Endothelial cell of umbilical vein (primary cell): ENCODE measurements at regions not wholly inside any gene's neighbourhood (a gene's known extent, or its start where the extent isn't known, plus 50 kb on each side); places are given as distances from the start of the nearest gene placed in this dataset.

Experiments
- BruUV-seq: library from RNA; stranded (reverse); fragments of 400-500 nt; replicated peaks from 2 replicates; lab custom pipeline; 2021; lab: Mats Ljungman, UMichigan
- CTCF ChIA-PET: fragments of 300-600, 350-600 bp; sonication (Branson Sonifier 250); formaldehyde crosslinking; loops from one replicate; lab custom pipeline; 2021; ENCODE audit warnings: antibody characterized with exemption, inconsistent platforms; lab: Charles Lee
- POLR2A ChIA-PET: fragments of 300-600, 350-600 bp; sonication (Branson Sonifier 250); formaldehyde crosslinking; loops from one replicate; lab custom pipeline; 2021; ENCODE audit warnings: antibody characterized with exemption, inconsistent platforms; lab: Charles Lee
- DNase-seq: peaks from one replicate; pipeline ENCODE4 v3.0.0-alpha.2; 2011; ENCODE audit warnings: low read depth, low spot score
- FAIRE-seq: peaks from 2 replicates; lab custom pipeline; 2011; peaks lifted over from hg19 to GRCh38; lab: Jason Lieb, UNC
- H2AFZ ChIP-seq: 2 replicates; pipeline ENCODE4 v1.6.0; 2012; ENCODE audit warnings: low read depth, low read length, control low read depth, inconsistent platforms
- H3K27ac ChIP-seq: 2 replicates; pipeline ENCODE4 v1.5.1; 2011; ENCODE audit warnings: low read depth, mild to moderate bottlenecking, control low read depth, low read length, moderate library complexity; ENCODE audit not compliant: insufficient read depth
- H3K27me3 ChIP-seq, 2 experiments: 2 replicates each; pipeline versions ENCODE4 v1.6.0 to v1.6.1; 2011; ENCODE audit warnings: low read length in 2 of 2, mixed read lengths in 1 of 2; ENCODE audit not compliant: control insufficient read depth in 2 of 2, insufficient read depth in 2 of 2
- H3K36me3 ChIP-seq, 2 experiments: 2 replicates in 1 of 2; 3 replicates in 1 of 2; pipeline ENCODE4 v1.5.1; 2011; ENCODE audit warnings: low read length in 2 of 2, mild to moderate bottlenecking in 1 of 2, moderate library complexity in 1 of 2; ENCODE audit not compliant: control insufficient read depth in 2 of 2, insufficient read depth in 2 of 2; ENCODE audit errors: extremely low read depth in 1 of 2
- H3K4me1 ChIP-seq: 3 replicates; pipeline ENCODE4 v1.5.1; 2011; ENCODE audit warnings: mild to moderate bottlenecking, low read length; ENCODE audit not compliant: control insufficient read depth, insufficient read depth; ENCODE audit errors: extremely low read depth
- H3K4me2 ChIP-seq: 2 replicates; pipeline ENCODE4 v1.6.1; 2011; ENCODE audit warnings: low read length, control low read depth, mixed read lengths; ENCODE audit not compliant: insufficient read depth
- H3K4me3 ChIP-seq, 3 experiments: fragments of 200-600 bp in 1 of 3; sonication (generic), shearing (Covaris generic) in 1 of 3; replicated peaks in 1 of 3; 2 replicates each; pipeline ENCODE4 v1.5.1; 2011 to 2016; ENCODE audit warnings: control low read depth in 3 of 3, low read length in 3 of 3, mild to moderate bottlenecking in 2 of 3, inconsistent platforms in 1 of 3, low read depth in 1 of 3, moderate library complexity in 1 of 3; ENCODE audit not compliant: insufficient read depth in 1 of 3
- H3K79me2 ChIP-seq: 2 replicates; pipeline ENCODE4 v1.6.0; 2012; ENCODE audit warnings: low read length, inconsistent platforms; ENCODE audit not compliant: control insufficient read depth, insufficient read depth
- H3K9ac ChIP-seq: replicated peaks from 2 replicates; pipeline ENCODE3; 2011; ENCODE audit warnings: low read length, control low read depth; ENCODE audit not compliant: insufficient read depth; ENCODE audit errors: extremely low read depth
- H3K9me1 ChIP-seq: replicated peaks from 3 replicates; pipeline ENCODE4 v1.6.0; 2011; ENCODE audit warnings: mild to moderate bottlenecking, low read length; ENCODE audit not compliant: control insufficient read depth, insufficient read depth; ENCODE audit errors: extremely low read depth
- H3K9me3 ChIP-seq: replicated peaks from 2 replicates; pipeline ENCODE4 v1.5.1; 2012; ENCODE audit warnings: low read length, inconsistent platforms; ENCODE audit not compliant: control insufficient read depth, insufficient read depth
- H4K20me1 ChIP-seq: replicated peaks from 2 replicates; pipeline ENCODE3; 2011; ENCODE audit warnings: mild to moderate bottlenecking, low read length; ENCODE audit not compliant: control insufficient read depth, insufficient read depth; ENCODE audit errors: extremely low read depth
- EZH2 ChIP-seq: IDR thresholded peaks from 2 replicates; pipeline ENCODE4 v1.6.1; 2012; ENCODE audit warnings: borderline replicate concordance, low read depth, mild to moderate bottlenecking, moderate library complexity, low read length, inconsistent platforms; ENCODE audit not compliant: severe bottlenecking
- FOS ChIP-seq: IDR thresholded peaks from 2 replicates; pipeline ENCODE4 v1.6.1; 2011; ENCODE audit warnings: mild to moderate bottlenecking, low read length, moderate library complexity, borderline replicate concordance; ENCODE audit not compliant: insufficient read depth
- GATA2 ChIP-seq: IDR thresholded peaks from 2 replicates; pipeline ENCODE4 v1.7.0; 2011; ENCODE audit warnings: low read depth, mild to moderate bottlenecking, moderate library complexity, mixed read lengths, low read length; ENCODE audit not compliant: insufficient read length, insufficient read depth
- JUN ChIP-seq: IDR thresholded peaks from 2 replicates; pipeline ENCODE4 v1.6.1; 2011; ENCODE audit warnings: borderline replicate concordance, low read depth; ENCODE audit not compliant: insufficient read length, insufficient read depth
- MAX ChIP-seq: IDR thresholded peaks from 2 replicates; pipeline ENCODE4 v1.6.1; 2011; ENCODE audit not compliant: insufficient read depth, insufficient read length
- MYC ChIP-seq: IDR thresholded peaks from one replicate; pipeline ENCODE4 v1.6.1; 2011; ENCODE audit warnings: mild to moderate bottlenecking, low read depth, low read length
- POLR2A ChIP-seq: IDR thresholded peaks from 2 replicates; pipeline ENCODE4 v1.6.1; 2012; ENCODE audit warnings: low read depth, mild to moderate bottlenecking, control low read depth, low read length
- POLR2AphosphoS5 ChIP-seq: IDR thresholded peaks from 2 replicates; pipeline ENCODE4 v1.6.1; 2012; ENCODE audit warnings: low read depth, mild to moderate bottlenecking, control low read depth, low read length, moderate library complexity; ENCODE audit not compliant: insufficient read depth
- dilution Hi-C: fragments of 300-500 bp; cut with MboI; formaldehyde crosslinking; loops from one replicate; pipeline ENCODE4 v1.15.0; 2019; ENCODE audit warnings: low sequenced_read_pairs; ENCODE audit not compliant: extremely low pct_ligation_motif_present
- intact Hi-C: fragments of 100-400 bp; cut with micrococcal nuclease; formaldehyde crosslinking; loops from one replicate; pipeline ENCODE4 v1.10.0; 2022
- TF ChIP-seq, protein P1 (sequence below), 2 donors: IDR thresholded peaks; 1 replicate in 1 of 2; 2 replicates in 1 of 2; pipeline ENCODE4 v1.5.1; 2011; ENCODE audit warnings: low read length in 2 of 2, mild to moderate bottlenecking in 2 of 2, moderate library complexity in 2 of 2, control low read depth in 1 of 2, inconsistent platforms in 1 of 2, low read depth in 1 of 2; ENCODE audit not compliant: insufficient read depth in 1 of 2; ENCODE audit errors: extremely low read depth in 1 of 2

GRCh38 chr1:64398936-64399335 is 71.0 kb upstream of the CACHD1 start:
- Histone ChIP-seq H3K9me3 (no peaks in the 10 kb centered on the region), H4K20me1 (no peaks in the 10 kb centered on the region), H3K4me3 (no peak overlapping the region), H3K79me2 (no peaks in the 10 kb centered on the region), H3K27me3 (peaks cover 0 to 3% of the 10 kb centered on the region in 2 experiments), H2AFZ (no peak overlapping the region), H3K9me1 (no peaks in the 10 kb centered on the region), H3K36me3 (no peaks in the 10 kb centered on the region), H3K4me1 (no peaks in the 10 kb centered on the region), H3K9ac (no peak overlapping the region), H3K4me2 (no peak overlapping the region), H3K27ac (no peak overlapping the region)
- ChIA-PET CTCF (interaction anchor here (1.3 kb wide), 1 partner anchor 13 kb away, joined by 3 read pairs; no protein-coding TSS in a partner anchor), POLR2A (no interaction called here)
- intact Hi-C loops (no loop called here), dilution Hi-C loops (no loop called here)
- FAIRE-seq = no peak
- TF ChIP-seq FOS (no peak), POLR2A (no peak), GATA2 (no peak), POLR2AphosphoS5 (no peak), EZH2 (no peak), MAX (no peak), JUN (no peak), MYC (no peak)
- TF ChIP-seq, protein P1, sequence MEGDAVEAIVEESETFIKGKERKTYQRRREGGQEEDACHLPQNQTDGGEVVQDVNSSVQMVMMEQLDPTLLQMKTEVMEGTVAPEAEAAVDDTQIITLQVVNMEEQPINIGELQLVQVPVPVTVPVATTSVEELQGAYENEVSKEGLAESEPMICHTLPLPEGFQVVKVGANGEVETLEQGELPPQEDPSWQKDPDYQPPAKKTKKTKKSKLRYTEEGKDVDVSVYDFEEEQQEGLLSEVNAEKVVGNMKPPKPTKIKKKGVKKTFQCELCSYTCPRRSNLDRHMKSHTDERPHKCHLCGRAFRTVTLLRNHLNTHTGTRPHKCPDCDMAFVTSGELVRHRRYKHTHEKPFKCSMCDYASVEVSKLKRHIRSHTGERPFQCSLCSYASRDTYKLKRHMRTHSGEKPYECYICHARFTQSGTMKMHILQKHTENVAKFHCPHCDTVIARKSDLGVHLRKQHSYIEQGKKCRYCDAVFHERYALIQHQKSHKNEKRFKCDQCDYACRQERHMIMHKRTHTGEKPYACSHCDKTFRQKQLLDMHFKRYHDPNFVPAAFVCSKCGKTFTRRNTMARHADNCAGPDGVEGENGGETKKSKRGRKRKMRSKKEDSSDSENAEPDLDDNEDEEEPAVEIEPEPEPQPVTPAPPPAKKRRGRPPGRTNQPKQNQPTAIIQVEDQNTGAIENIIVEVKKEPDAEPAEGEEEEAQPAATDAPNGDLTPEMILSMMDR (IDR thresholded peaks at IDR 0.05; ENCODE audit: extremely low read depth in 1 of 2, insufficient read depth in 1 of 2, low read depth in 1 of 2, low read length in 2 of 2) = no peak
- no peak for DNase-seq
- BruUV-seq = no TSS peak
